HCT116 (cell line): ENCODE measurements at regions not wholly inside any gene's neighbourhood (a gene's known extent, or its start where the extent isn't known, plus 50 kb on each side); places are given as distances from the start of the nearest gene placed in this dataset.

Experiments
- ATAC-seq: fragments of 200-7000 bp; cut with Tn5 transposase; 2 replicates; pipeline ENCODE4 v1.9.1; 2020; ENCODE audit warnings: mild to moderate bottlenecking, moderate library complexity
- BruUV-seq: library from RNA; stranded (reverse); fragments of 400-500 nt; replicated peaks from 2 replicates; lab custom pipeline; 2021; lab: Mats Ljungman, UMichigan
- CTCF ChIA-PET: fragments of 300-600 bp; sonication (Branson Sonifier 250); formaldehyde crosslinking; loops from one replicate; lab custom pipeline; 2021; ENCODE audit warnings: antibody characterized with exemption; lab: Charles Lee
- POLR2A ChIA-PET: fragments of 300-600, 350-600 bp; sonication (Branson Sonifier 250); formaldehyde crosslinking; loops from one replicate; lab custom pipeline; 2021; ENCODE audit warnings: antibody characterized with exemption; lab: Charles Lee
- RAD21 ChIA-PET, 2 experiments: fragments of 300-600 bp; sonication (Branson Sonifier 250); formaldehyde crosslinking; loops; one replicate each; lab custom pipeline; 2023; ENCODE audit warnings: low total read pairs in 2 of 2; ENCODE audit not compliant: uncharacterized antibody in 2 of 2, unreplicated experiment in 2 of 2, low non-redundant PET in 1 of 2; lab: Charles Lee
- DNase-seq: peaks from one replicate; pipeline ENCODE4 v3.0.0-alpha.2; 2010; ENCODE audit warnings: low read depth, low spot score
- H2AFZ ChIP-seq: fragments of 200-600 bp; shearing (Covaris generic), sonication (generic); 2 replicates; pipeline ENCODE4 v1.6.1; 2017; ENCODE audit warnings: low read depth, mixed run types, mixed read lengths, antibody characterized with exemption, low read length; ENCODE audit not compliant: poor library complexity, severe bottlenecking
- H3K27ac ChIP-seq: 2 replicates; pipeline ENCODE4 v1.5.1; 2012; ENCODE audit warnings: low read depth, low read length
- H3K27me3 ChIP-seq: fragments of 200-600 bp; sonication (generic); 2 replicates; pipeline ENCODE4 v1.6.1; 2016; ENCODE audit warnings: mixed run types, low read length, mixed read lengths; ENCODE audit not compliant: insufficient read depth
- H3K36me3 ChIP-seq, 2 experiments: fragments of 200-500 bp in 1 of 2; fragments of 200-600 bp in 1 of 2; sonication (Bioruptor generic) in 1 of 2; sonication (generic) in 1 of 2; 2 replicates each; pipeline versions ENCODE4 v1.5.1 to v1.6.1; 2014 to 2016; ENCODE audit warnings: low read length in 2 of 2, inconsistent platforms in 1 of 2, mixed read lengths in 1 of 2, mixed run types in 1 of 2; ENCODE audit not compliant: insufficient read depth in 2 of 2, control insufficient read depth in 1 of 2
- H3K4me1 ChIP-seq, 2 experiments: fragments of 200-600 bp in 1 of 2; sonication (generic) in 1 of 2; 2 replicates each; pipeline versions ENCODE4 v1.5.1 to v1.6.1; 2012 to 2017; ENCODE audit warnings: low read length in 2 of 2, inconsistent platforms in 1 of 2, mild to moderate bottlenecking in 1 of 2, mixed read lengths in 1 of 2, mixed run types in 1 of 2, moderate library complexity in 1 of 2; ENCODE audit not compliant: insufficient read depth in 2 of 2, control insufficient read depth in 1 of 2
- H3K4me2 ChIP-seq: fragments of 200-600 bp; sonication (generic); 2 replicates; pipeline ENCODE4 v1.6.1; 2017; ENCODE audit warnings: mixed run types, low read length, mixed read lengths
- H3K4me3 ChIP-seq, 2 experiments: fragments of 200-600 bp in 1 of 2; sonication (generic) in 1 of 2; replicated peaks in 1 of 2; 2 replicates each; pipeline ENCODE4 v1.5.1; 2011 to 2016; ENCODE audit warnings: low read length in 2 of 2, control low read depth in 1 of 2, low read depth in 1 of 2, mild to moderate bottlenecking in 1 of 2, mixed read lengths in 1 of 2, mixed run types in 1 of 2
- H3K79me2 ChIP-seq: fragments of 200-600 bp; sonication (generic); 2 replicates; pipeline ENCODE4 v1.6.1; 2017; ENCODE audit warnings: mild to moderate bottlenecking, mixed run types, low read length, moderate library complexity, mixed read lengths; ENCODE audit not compliant: insufficient read depth
- H3K9ac ChIP-seq: fragments of 200-600 bp; sonication (generic); 2 replicates; pipeline ENCODE4 v1.6.1; 2016; ENCODE audit warnings: low read length, mixed read lengths
- H3K9me2 ChIP-seq: fragments of 200-600 bp; sonication (generic), shearing (Covaris generic); 2 replicates; pipeline ENCODE4 v1.6.1; 2017; ENCODE audit warnings: mixed run types, mild to moderate bottlenecking, moderate library complexity; ENCODE audit not compliant: insufficient read depth
- H3K9me3 ChIP-seq, 2 experiments: fragments of 200-500 bp in 1 of 2; fragments of 200-600 bp in 1 of 2; sonication (Bioruptor generic) in 1 of 2; sonication (generic) in 1 of 2; 2 replicates each; pipeline ENCODE4 v1.6.1; 2014 to 2017; ENCODE audit warnings: low read length in 2 of 2, mixed read lengths in 2 of 2, inconsistent platforms in 1 of 2, low read depth in 1 of 2, mild to moderate bottlenecking in 1 of 2, mixed run types in 1 of 2, moderate library complexity in 1 of 2; ENCODE audit not compliant: control insufficient read depth in 1 of 2, insufficient read depth in 1 of 2
- H4K20me1 ChIP-seq: fragments of 200-600 bp; sonication (generic), shearing (Covaris generic); 2 replicates; pipeline ENCODE4 v1.6.1; 2017; ENCODE audit warnings: mixed run types, mild to moderate bottlenecking, moderate library complexity; ENCODE audit not compliant: insufficient read depth
- CEBPB ChIP-seq: IDR thresholded peaks from 2 replicates; pipeline ENCODE4 v1.6.1; 2012; ENCODE audit warnings: low read depth
- ELF1 ChIP-seq: IDR thresholded peaks from 2 replicates; pipeline ENCODE4 v1.6.1; 2012; ENCODE audit warnings: low read depth, borderline replicate concordance
- EZH2 ChIP-seq: fragments of 200-600 bp; sonication (generic); IDR thresholded peaks from 2 replicates; pipeline ENCODE4 v1.6.1; 2017; ENCODE audit warnings: antibody characterized with exemption, mixed run types
- EZH2phosphoT487 ChIP-seq: fragments of 200-600 bp; IDR thresholded peaks from 2 replicates; pipeline ENCODE4 v1.6.1; 2018; ENCODE audit warnings: antibody characterized with exemption, borderline replicate concordance
- POLR2AphosphoS5 ChIP-seq: IDR thresholded peaks from 2 replicates; pipeline ENCODE4 v1.6.1; 2011; ENCODE audit warnings: mild to moderate bottlenecking, low read depth, low read length, moderate library complexity
- SP1 ChIP-seq: IDR thresholded peaks from 2 replicates; pipeline ENCODE4 v1.6.1; 2012; ENCODE audit warnings: low read depth
- SRF ChIP-seq: IDR thresholded peaks from 2 replicates; pipeline ENCODE4 v1.6.1; 2012; ENCODE audit warnings: low read depth
- TCF7L2 ChIP-seq: IDR thresholded peaks from 2 replicates; pipeline ENCODE4 v1.7.0; 2011; ENCODE audit warnings: borderline replicate concordance, inconsistent platforms; ENCODE audit not compliant: insufficient read depth, insufficient read length; ENCODE audit errors: extremely low read depth
- YY1 ChIP-seq: IDR thresholded peaks from 2 replicates; pipeline ENCODE4 v1.6.1; 2011; ENCODE audit warnings: low read length, low read depth, moderate library complexity, mild to moderate bottlenecking; ENCODE audit not compliant: insufficient replicate concordance; ENCODE audit errors: extremely low read depth
- intact Hi-C: fragments of 100-400 bp; cut with micrococcal nuclease; formaldehyde crosslinking; loops from 2 replicates; pipeline ENCODE4 v1.10.0; 2022
- TF ChIP-seq, protein P1 (sequence below): IDR thresholded peaks from 2 replicates; pipeline ENCODE4 v1.6.1; 2012
- TF ChIP-seq, protein P2 (sequence below): IDR thresholded peaks from 2 replicates; pipeline ENCODE4 v1.6.1; 2012
- TF ChIP-seq, protein P3 (sequence below): IDR thresholded peaks from 2 replicates; pipeline ENCODE4 v1.6.1; 2011; ENCODE audit warnings: mild to moderate bottlenecking, low read length, moderate library complexity; ENCODE audit not compliant: insufficient replicate concordance; ENCODE audit errors: extremely low read depth

DNA sequence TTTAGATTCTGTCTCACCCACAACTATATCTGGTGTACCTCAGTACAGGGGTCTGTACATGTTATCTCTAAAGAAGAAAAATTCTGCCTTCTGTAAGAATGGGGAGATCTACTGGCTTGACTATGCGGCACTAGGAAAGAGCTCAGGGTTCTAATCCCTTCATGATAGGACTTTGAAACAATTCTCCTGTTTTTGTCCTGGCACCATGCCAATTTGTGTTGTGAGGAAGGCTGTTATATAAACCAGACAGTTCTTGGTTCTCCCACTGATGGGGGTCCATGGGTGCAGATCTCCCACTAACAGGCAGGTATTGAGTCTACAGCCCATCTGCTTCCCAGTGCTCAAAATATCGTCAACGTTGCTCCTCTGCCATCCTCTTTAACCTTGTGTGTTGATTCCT is 883.7 kb downstream of the GALC start:
- TF ChIP-seq EZH2 (no peak), TCF7L2 (no peak), SRF (no peak), POLR2AphosphoS5 (no peak), YY1 (no peak), SP1 (no peak), CEBPB (no peak), EZH2phosphoT487 (no peak), ELF1 (no peak)
- TF ChIP-seq, protein P1, sequence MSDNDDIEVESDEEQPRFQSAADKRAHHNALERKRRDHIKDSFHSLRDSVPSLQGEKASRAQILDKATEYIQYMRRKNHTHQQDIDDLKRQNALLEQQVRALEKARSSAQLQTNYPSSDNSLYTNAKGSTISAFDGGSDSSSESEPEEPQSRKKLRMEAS: no peak
- TF ChIP-seq, protein P2, sequence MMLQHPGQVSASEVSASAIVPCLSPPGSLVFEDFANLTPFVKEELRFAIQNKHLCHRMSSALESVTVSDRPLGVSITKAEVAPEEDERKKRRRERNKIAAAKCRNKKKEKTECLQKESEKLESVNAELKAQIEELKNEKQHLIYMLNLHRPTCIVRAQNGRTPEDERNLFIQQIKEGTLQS: no peak
- TF ChIP-seq, protein P3, sequence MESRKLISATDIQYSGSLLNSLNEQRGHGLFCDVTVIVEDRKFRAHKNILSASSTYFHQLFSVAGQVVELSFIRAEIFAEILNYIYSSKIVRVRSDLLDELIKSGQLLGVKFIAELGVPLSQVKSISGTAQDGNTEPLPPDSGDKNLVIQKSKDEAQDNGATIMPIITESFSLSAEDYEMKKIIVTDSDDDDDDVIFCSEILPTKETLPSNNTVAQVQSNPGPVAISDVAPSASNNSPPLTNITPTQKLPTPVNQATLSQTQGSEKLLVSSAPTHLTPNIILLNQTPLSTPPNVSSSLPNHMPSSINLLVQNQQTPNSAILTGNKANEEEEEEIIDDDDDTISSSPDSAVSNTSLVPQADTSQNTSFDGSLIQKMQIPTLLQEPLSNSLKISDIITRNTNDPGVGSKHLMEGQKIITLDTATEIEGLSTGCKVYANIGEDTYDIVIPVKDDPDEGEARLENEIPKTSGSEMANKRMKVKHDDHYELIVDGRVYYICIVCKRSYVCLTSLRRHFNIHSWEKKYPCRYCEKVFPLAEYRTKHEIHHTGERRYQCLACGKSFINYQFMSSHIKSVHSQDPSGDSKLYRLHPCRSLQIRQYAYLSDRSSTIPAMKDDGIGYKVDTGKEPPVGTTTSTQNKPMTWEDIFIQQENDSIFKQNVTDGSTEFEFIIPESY: no peak
- TF ChIP-seq, all 23 proteins: peak for 0
- Histone ChIP-seq H2AFZ (no peak overlapping the region), H3K9me2 (no peaks in the 10 kb centered on the region), H3K36me3 (no peaks in the 10 kb centered on the region), H3K4me3 (no peak overlapping the region), H3K27me3 (no peaks in the 10 kb centered on the region), H3K27ac (no peak overlapping the region), H3K4me1 (no peaks in the 10 kb centered on the region), H3K4me2 (no peak overlapping the region), H3K9me3 (peaks cover 10 to 19% of the 10 kb centered on the region in 2 experiments; a peak in 2 of 4 replicates), H4K20me1 (no peaks in the 10 kb centered on the region), H3K79me2 (no peaks in the 10 kb centered on the region), H3K9ac (no peak overlapping the region)
- intact Hi-C loops: no loop called here
- ATAC-seq (no peak), DNase-seq (no peak)
- ChIA-PET RAD21 (no interaction called here), CTCF (no interaction called here), POLR2A (no interaction called here)
- no TSS peak for BruUV-seq
